ENCODE measurements at regions not wholly inside any gene's neighbourhood (a gene's known extent, or its start where the extent isn't known, plus 50 kb on each side); places are given as distances from the start of the nearest gene placed in this dataset.
"Not testable (repeated sequence)": the region's sequence is repeated elsewhere in the genome, so short reads cannot be mapped to it uniquely, and the experiment has no call there.

GRCh38 chr7:76736091-76736490 is 109.0 kb upstream of the POMZP3 start:
- H4K8ac ChIP-seq (ENCODE audit: low read depth in 2 of 2, low read length in 2 of 2); H3K9me1 ChIP-seq (ENCODE audit: insufficient read depth, low read length); H3K56ac ChIP-seq (ENCODE audit: extremely low read depth, insufficient read depth, low read length); H3K36me3 ChIP-seq (ENCODE audit: control insufficient read depth, insufficient read depth, low read length); H3K4me3 ChIP-seq (ENCODE audit: insufficient read depth, low read depth, low read length); H3K4me1 ChIP-seq (ENCODE audit: control insufficient read depth, insufficient read depth, low read length); H3K4ac ChIP-seq (ENCODE audit: low read depth, low read length); H3K14ac ChIP-seq (replicated peaks; ENCODE audit: low read depth, low read length); H2BK15ac ChIP-seq (ENCODE audit: low read depth, low read length); H2AK9ac ChIP-seq (replicated peaks; ENCODE audit: low read depth, low read length, poor library complexity); CTCF ChIA-PET; ATAC-seq (ENCODE audit: low read depth); H2BK5ac ChIP-seq (ENCODE audit: low read depth, low read length, poor library complexity, severe bottlenecking); H4K20me1 ChIP-seq (ENCODE audit: insufficient read depth, low read length); H3K27me3 ChIP-seq (ENCODE audit: control insufficient read depth, insufficient read depth, low read length); H3K79me1 ChIP-seq (ENCODE audit: low read depth in 1 of 2, low read length in 2 of 2); H3K23ac ChIP-seq (ENCODE audit: low read depth, low read length); POLR2A ChIA-PET (ENCODE audit: unreplicated experiment); in situ Hi-C loops (cut with MboI; ENCODE audit: low sequenced_read_pairs); intact Hi-C loops (cut with micrococcal nuclease); H3K9ac ChIP-seq (ENCODE audit: low read depth, low read length); H4K91ac ChIP-seq (ENCODE audit: insufficient read depth, low read depth, low read length); H4K5ac ChIP-seq (ENCODE audit: low read depth, low read length); BruUV-seq (replicated peaks); H3K27ac ChIP-seq (ENCODE audit: insufficient read depth, low read length); DNase-seq; H2AK5ac ChIP-seq (ENCODE audit: low read depth, low read length); H2BK20ac ChIP-seq (ENCODE audit: low read depth, low read length); H3K18ac ChIP-seq (ENCODE audit: low read depth, low read length); H2BK120ac ChIP-seq (ENCODE audit: low read depth, low read length); dilution Hi-C loops (cut with HindIII; ENCODE audit: low sequenced_read_pairs, unreplicated experiment); H3K4me2 ChIP-seq (ENCODE audit: low read depth, low read length); H3K9me3 ChIP-seq (ENCODE audit: control insufficient read depth, insufficient read depth, low read length); H2AFZ ChIP-seq (replicated peaks; ENCODE audit: low read length, poor library complexity): not testable (repeated sequence)
- WGBS, 2 experiments (ENCODE audit: extremely low coverage in 2 of 2, insufficient read length in 1 of 2) = no CpG with 5 or more reads among the region's 1 CpG

- in situ Hi-C loops (cut with MboI; ENCODE audit: low sequenced_read_pairs); ATAC-seq (ENCODE audit: low read depth); H2BK15ac ChIP-seq (ENCODE audit: low read depth, low read length); H4K5ac ChIP-seq (ENCODE audit: low read depth, low read length); H3K56ac ChIP-seq (ENCODE audit: extremely low read depth, insufficient read depth, low read length); H3K4me2 ChIP-seq (ENCODE audit: low read depth, low read length); H3K27ac ChIP-seq (ENCODE audit: insufficient read depth, low read length); H3K14ac ChIP-seq (replicated peaks; ENCODE audit: low read depth, low read length); DNase-seq; dilution Hi-C loops (cut with HindIII; ENCODE audit: low sequenced_read_pairs, unreplicated experiment); H2AK9ac ChIP-seq (replicated peaks; ENCODE audit: low read depth, low read length, poor library complexity); H3K9ac ChIP-seq (ENCODE audit: low read depth, low read length); H3K18ac ChIP-seq (ENCODE audit: low read depth, low read length); H4K20me1 ChIP-seq (ENCODE audit: insufficient read depth, low read length); H3K9me1 ChIP-seq (ENCODE audit: insufficient read depth, low read length); H3K36me3 ChIP-seq (ENCODE audit: control insufficient read depth, insufficient read depth, low read length); intact Hi-C loops (cut with micrococcal nuclease); H3K27me3 ChIP-seq (ENCODE audit: control insufficient read depth, insufficient read depth, low read length); BruUV-seq (replicated peaks); H3K79me1 ChIP-seq (ENCODE audit: low read depth in 1 of 2, low read length in 2 of 2); CTCF ChIA-PET; POLR2A ChIA-PET (ENCODE audit: unreplicated experiment); H3K4me3 ChIP-seq (ENCODE audit: insufficient read depth, low read depth, low read length); H3K9me3 ChIP-seq (ENCODE audit: control insufficient read depth, insufficient read depth, low read length); H2BK120ac ChIP-seq (ENCODE audit: low read depth, low read length); H3K4me1 ChIP-seq (ENCODE audit: control insufficient read depth, insufficient read depth, low read length); H4K8ac ChIP-seq (ENCODE audit: low read depth in 2 of 2, low read length in 2 of 2); H2BK5ac ChIP-seq (ENCODE audit: low read depth, low read length, poor library complexity, severe bottlenecking); H2BK20ac ChIP-seq (ENCODE audit: low read depth, low read length); H3K4ac ChIP-seq (ENCODE audit: low read depth, low read length); H2AK5ac ChIP-seq (ENCODE audit: low read depth, low read length); H2AFZ ChIP-seq (replicated peaks; ENCODE audit: low read length, poor library complexity); H3K23ac ChIP-seq (ENCODE audit: low read depth, low read length); H4K91ac ChIP-seq (ENCODE audit: insufficient read depth, low read depth, low read length): not testable (repeated sequence)
- no CpG with 5 or more reads among the region's 1 CpG for WGBS, 2 experiments (ENCODE audit: extremely low coverage in 2 of 2, insufficient read length in 1 of 2)
These were observed 108.6 kb upstream of the POMZP3 start for GRCh38 chr7:76735668-76736067.

Measured in IMR-90 (cell line).